Thymus (tissue), 11 donors: ENCODE measurements at regions not wholly inside any gene's neighbourhood (a gene's known extent, or its start where the extent isn't known, plus 50 kb on each side); places are given as distances from the start of the nearest gene placed in this dataset.

Source experiments
- DNase-seq, 9 donors: peaks; one replicate each; pipeline ENCODE4 v3.0.0-alpha.2; 2013; ENCODE audit warnings: low spot score in 9 of 9, low read depth in 6 of 9, missing footprints in 1 of 9
- H3K27ac ChIP-seq, 2 donors: one replicate each; pipeline ENCODE4 v1.5.1; 2013; ENCODE audit warnings: control low read depth in 1 of 2, low read depth in 1 of 2, low read length in 1 of 2, mild to moderate bottlenecking in 1 of 2, moderate library complexity in 1 of 2
- H3K27me3 ChIP-seq, 2 donors: one replicate each; pipeline ENCODE4 v1.5.1; 2013; ENCODE audit warnings: low read length in 1 of 2; ENCODE audit not compliant: control insufficient read depth in 2 of 2, insufficient read depth in 1 of 2
- H3K36me3 ChIP-seq, 2 donors: one replicate each; pipeline ENCODE4 v1.5.1; 2013; ENCODE audit warnings: low read length in 1 of 2, mild to moderate bottlenecking in 1 of 2, moderate library complexity in 1 of 2; ENCODE audit not compliant: control insufficient read depth in 2 of 2, insufficient read depth in 2 of 2
- H3K4me1 ChIP-seq, 2 donors: one replicate each; pipeline ENCODE4 v1.5.1; 2013; ENCODE audit warnings: low read length in 2 of 2; ENCODE audit not compliant: control insufficient read depth in 2 of 2, insufficient read depth in 2 of 2
- H3K4me3 ChIP-seq, 2 donors: one replicate each; pipeline ENCODE4 v1.5.1; 2013; ENCODE audit warnings: low read length in 2 of 2, control low read depth in 1 of 2, mild to moderate bottlenecking in 1 of 2
- H3K9me3 ChIP-seq, 2 donors: one replicate each; pipeline ENCODE4 v1.5.1; 2013; ENCODE audit warnings: low read length in 1 of 2, mild to moderate bottlenecking in 1 of 2; ENCODE audit not compliant: control insufficient read depth in 2 of 2, insufficient read depth in 1 of 2
- WGBS: extraction: QIAGEN DNeasy Blood & Tissue Kit; methylation state at CpG from one replicate; pipeline ENCODE4 v1.1.7; 2013; 5-methylcytosine and 5-hydroxymethylcytosine counted together
- donor health status: healthy.

GRCh38 chr5:18314192-18314778 lies 680.0 kb downstream of the TAF11L14 start:
- peak in 1 of 9 donors; percentile 19 for DNase-seq
- H3K4me3 ChIP-seq: no peak overlapping the region
- WGBS: 44% methylated on average over 6 of the region's 6 CpGs
- no peaks in the 10 kb centered on the region for H3K4me1 ChIP-seq
- H3K9me3 ChIP-seq: no peaks in the 10 kb centered on the region
- no peaks in the 10 kb centered on the region for H3K36me3 ChIP-seq
- no peak overlapping the region for H3K27ac ChIP-seq
- no peaks in the 10 kb centered on the region for H3K27me3 ChIP-seq

GRCh38 chr5:18321262-18321942 lies 687.1 kb downstream of the TAF11L14 start:
- H3K36me3 ChIP-seq: no peaks in the 10 kb centered on the region
- no peaks in the 10 kb centered on the region for H3K4me1 ChIP-seq
- H3K27me3 ChIP-seq: no peaks in the 10 kb centered on the region
- no peak for DNase-seq
- no peak overlapping the region for H3K27ac ChIP-seq
- no peak overlapping the region for H3K4me3 ChIP-seq
- no peaks in the 10 kb centered on the region for H3K9me3 ChIP-seq
- WGBS: 91% methylated on average over 5 of the region's 5 CpGs

- H3K27ac ChIP-seq: no peak overlapping the region
- WGBS: 45% methylated on average over 2 of the region's 2 CpGs
- no peaks in the 10 kb centered on the region for H3K9me3 ChIP-seq
Measured at GRCh38 chr5:18323891-18324290, 689.6 kb downstream of the TAF11L14 start.

GRCh38 chr5:18325431-18325830 lies 691.2 kb downstream of the TAF11L14 start:
- H3K36me3 ChIP-seq: no peaks in the 10 kb centered on the region
- WGBS: 89% methylated on average over 3 of the region's 3 CpGs
- H3K4me1 ChIP-seq: no peaks in the 10 kb centered on the region
- H3K27ac ChIP-seq: no peak overlapping the region
- DNase-seq: no peak
- H3K4me3 ChIP-seq: no peak overlapping the region
- no peaks in the 10 kb centered on the region for H3K27me3 ChIP-seq
- H3K9me3 ChIP-seq: no peaks in the 10 kb centered on the region

More at GRCh38 chr5:18323891-18324290, 689.6 kb downstream of the TAF11L14 start:
- no peaks in the 10 kb centered on the region for H3K36me3 ChIP-seq
- H3K4me3 ChIP-seq: no peak overlapping the region
- H3K27me3 ChIP-seq: no peaks in the 10 kb centered on the region
- no peaks in the 10 kb centered on the region for H3K4me1 ChIP-seq
- no peak for DNase-seq

- no peak overlapping the region for H3K4me3 ChIP-seq
- H3K27ac ChIP-seq: no peak overlapping the region
- H3K9me3 ChIP-seq: no peaks in the 10 kb centered on the region
- DNase-seq: no peak
- H3K4me1 ChIP-seq: no peaks in the 10 kb centered on the region
- H3K27me3 ChIP-seq: no peaks in the 10 kb centered on the region
- no peaks in the 10 kb centered on the region for H3K36me3 ChIP-seq
Measured at GRCh38 chr5:18329328-18329727, 695.1 kb downstream of the TAF11L14 start.

- H3K4me3 ChIP-seq: no peak overlapping the region
- H3K27me3 ChIP-seq: no peaks in the 10 kb centered on the region
- H3K4me1 ChIP-seq: no peaks in the 10 kb centered on the region
- H3K27ac ChIP-seq: no peak overlapping the region
- WGBS: 44% methylated on average over 1 of the region's 1 CpG
- H3K36me3 ChIP-seq: no peaks in the 10 kb centered on the region
- H3K9me3 ChIP-seq: no peaks in the 10 kb centered on the region
- DNase-seq: no peak
Measured at GRCh38 chr5:18333841-18334240, 699.6 kb downstream of the TAF11L14 start.

GRCh38 chr5:18334949-18335348 lies 700.7 kb downstream of the TAF11L14 start:
- Histone ChIP-seq H3K9me3 (no peaks in the 10 kb centered on the region), H3K4me1 (no peaks in the 10 kb centered on the region), H3K36me3 (no peaks in the 10 kb centered on the region), H3K4me3 (no peak overlapping the region), H3K27me3 (no peaks in the 10 kb centered on the region), H3K27ac (no peak overlapping the region)
- 76% methylated on average over 5 of the region's 5 CpGs for WGBS
- no peak for DNase-seq

- DNase-seq: no peak
- H3K27me3 ChIP-seq: no peaks in the 10 kb centered on the region
- WGBS: 97% methylated on average over 3 of the region's 3 CpGs
- no peak overlapping the region for H3K4me3 ChIP-seq
- no peaks in the 10 kb centered on the region for H3K36me3 ChIP-seq
- no peak overlapping the region for H3K27ac ChIP-seq
- H3K9me3 ChIP-seq: peaks cover 0 to 2% of the 10 kb centered on the region in 2 donors
- no peaks in the 10 kb centered on the region for H3K4me1 ChIP-seq
Measured at GRCh38 chr5:18354828-18355227, 720.6 kb downstream of the TAF11L14 start.

- H3K27ac ChIP-seq: no peak overlapping the region
- H3K36me3 ChIP-seq: no peaks in the 10 kb centered on the region
- H3K4me1 ChIP-seq: no peaks in the 10 kb centered on the region
- no peak overlapping the region for H3K4me3 ChIP-seq
- WGBS: 83% methylated on average over 4 of the region's 4 CpGs
- H3K9me3 ChIP-seq: no peaks in the 10 kb centered on the region
- no peak for DNase-seq
- H3K27me3 ChIP-seq: no peaks in the 10 kb centered on the region
Measured at GRCh38 chr5:18357486-18357885, 723.2 kb downstream of the TAF11L14 start.
